Osteoblast (primary cell): ENCODE measurements at regions not wholly inside any gene's neighbourhood (a gene's known extent, or its start where the extent isn't known, plus 50 kb on each side); places are given as distances from the start of the nearest gene placed in this dataset.

ENCODE experiments used
- DNase-seq: peaks from one replicate; pipeline ENCODE4 v3.0.0; 2011; ENCODE audit warnings: low spot score, mixed read lengths; ENCODE audit not compliant: insufficient read length; ENCODE audit errors: missing footprints
- H2AFZ ChIP-seq: 2 replicates; pipeline ENCODE4 v1.6.0; 2011; ENCODE audit warnings: mild to moderate bottlenecking, low read length
- H3K27ac ChIP-seq: 2 replicates; pipeline ENCODE4 v1.5.1; 2011; ENCODE audit warnings: mild to moderate bottlenecking, low read depth, low read length, moderate library complexity
- H3K27me3 ChIP-seq: 2 replicates; pipeline ENCODE4 v1.6.0; 2012; ENCODE audit warnings: mild to moderate bottlenecking, control low read depth, inconsistent platforms, low read length, moderate library complexity; ENCODE audit not compliant: insufficient read depth
- H3K36me3 ChIP-seq: 2 replicates; pipeline ENCODE4 v1.5.1; 2011; ENCODE audit warnings: mild to moderate bottlenecking, low read length, control low read depth, moderate library complexity; ENCODE audit not compliant: insufficient read depth
- H3K4me1 ChIP-seq: 2 replicates; pipeline ENCODE4 v1.5.1; 2011; ENCODE audit warnings: mild to moderate bottlenecking, low read length, control low read depth, moderate library complexity; ENCODE audit not compliant: insufficient read depth
- H3K4me2 ChIP-seq: 2 replicates; pipeline ENCODE4 v1.6.0; 2011; ENCODE audit warnings: mild to moderate bottlenecking, low read length; ENCODE audit not compliant: insufficient read depth
- H3K4me3 ChIP-seq: fragments of 200-600 bp; sonication (generic); 3 replicates; pipeline ENCODE4 v1.5.1; 2012; ENCODE audit warnings: mild to moderate bottlenecking, low read length, inconsistent platforms; ENCODE audit not compliant: insufficient read depth
- H3K79me2 ChIP-seq: 2 replicates; pipeline ENCODE4 v1.6.0; 2012; ENCODE audit warnings: mild to moderate bottlenecking, low read length, control low read depth, inconsistent platforms; ENCODE audit not compliant: insufficient read depth
- H3K9me3 ChIP-seq: 2 replicates; pipeline ENCODE4 v1.5.1; 2011; ENCODE audit warnings: low read depth, low read length, control low read depth
- H4K20me1 ChIP-seq: 2 replicates; pipeline ENCODE4 v1.6.0; 2012; ENCODE audit warnings: mild to moderate bottlenecking, low read length, control low read depth; ENCODE audit not compliant: insufficient read depth
- TF ChIP-seq, protein P1 (sequence below): IDR thresholded peaks from 2 replicates; pipeline ENCODE4 v1.5.1; 2011; ENCODE audit warnings: mild to moderate bottlenecking, low read depth, low read length, moderate library complexity; ENCODE audit errors: extremely low read depth

- H4K20me1 ChIP-seq: no peaks in the 10 kb centered on the region
- H3K36me3 ChIP-seq: no peaks in the 10 kb centered on the region
- H3K27ac ChIP-seq: no peak overlapping the region
- H3K4me1 ChIP-seq: no peaks in the 10 kb centered on the region
- H3K79me2 ChIP-seq: no peaks in the 10 kb centered on the region
- H3K27me3 ChIP-seq: no peaks in the 10 kb centered on the region
- TF ChIP-seq, protein P1, sequence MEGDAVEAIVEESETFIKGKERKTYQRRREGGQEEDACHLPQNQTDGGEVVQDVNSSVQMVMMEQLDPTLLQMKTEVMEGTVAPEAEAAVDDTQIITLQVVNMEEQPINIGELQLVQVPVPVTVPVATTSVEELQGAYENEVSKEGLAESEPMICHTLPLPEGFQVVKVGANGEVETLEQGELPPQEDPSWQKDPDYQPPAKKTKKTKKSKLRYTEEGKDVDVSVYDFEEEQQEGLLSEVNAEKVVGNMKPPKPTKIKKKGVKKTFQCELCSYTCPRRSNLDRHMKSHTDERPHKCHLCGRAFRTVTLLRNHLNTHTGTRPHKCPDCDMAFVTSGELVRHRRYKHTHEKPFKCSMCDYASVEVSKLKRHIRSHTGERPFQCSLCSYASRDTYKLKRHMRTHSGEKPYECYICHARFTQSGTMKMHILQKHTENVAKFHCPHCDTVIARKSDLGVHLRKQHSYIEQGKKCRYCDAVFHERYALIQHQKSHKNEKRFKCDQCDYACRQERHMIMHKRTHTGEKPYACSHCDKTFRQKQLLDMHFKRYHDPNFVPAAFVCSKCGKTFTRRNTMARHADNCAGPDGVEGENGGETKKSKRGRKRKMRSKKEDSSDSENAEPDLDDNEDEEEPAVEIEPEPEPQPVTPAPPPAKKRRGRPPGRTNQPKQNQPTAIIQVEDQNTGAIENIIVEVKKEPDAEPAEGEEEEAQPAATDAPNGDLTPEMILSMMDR: no peak
- H3K9me3 ChIP-seq: no peaks in the 10 kb centered on the region
- no peak overlapping the region for H3K4me3 ChIP-seq
- no peak overlapping the region for H3K4me2 ChIP-seq
- DNase-seq: no peak
- no peak overlapping the region for H2AFZ ChIP-seq
Observed at GRCh38 chr1:60402816-60403215, 329.2 kb upstream of the C1orf87 start.

- H3K79me2 ChIP-seq: no peaks in the 10 kb centered on the region
- TF ChIP-seq, protein P1: no peak
- no peak overlapping the region for H2AFZ ChIP-seq
Observed at GRCh38 chr1:60402216-60402615, 328.6 kb upstream of the C1orf87 start.

DNA sequence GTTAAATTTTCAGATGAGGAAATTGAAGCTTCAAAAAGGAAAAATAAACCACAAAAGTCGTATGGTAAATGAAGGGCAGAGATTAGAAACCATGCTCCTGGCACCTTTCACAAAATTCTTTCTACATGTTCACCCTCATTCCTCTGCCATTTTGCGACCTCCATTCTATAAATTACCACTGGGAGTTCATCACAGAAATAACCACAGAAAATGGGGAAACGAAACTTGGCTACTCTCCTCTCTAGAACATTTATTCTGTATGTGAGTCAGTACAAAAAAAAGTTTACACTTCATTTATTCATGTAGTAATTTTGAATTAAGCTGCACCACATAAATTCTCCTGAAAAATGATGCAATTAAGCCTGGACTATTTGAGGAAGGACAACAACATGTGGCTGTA is 320.9 kb upstream of the C1orf87 start:
- no peaks in the 10 kb centered on the region for H4K20me1 ChIP-seq
- no peaks in the 10 kb centered on the region for H3K4me1 ChIP-seq
- DNase-seq: no peak
- no peak overlapping the region for H3K27ac ChIP-seq
- H3K79me2 ChIP-seq: no peaks in the 10 kb centered on the region
- H3K4me2 ChIP-seq: no peak overlapping the region
- H3K36me3 ChIP-seq: no peaks in the 10 kb centered on the region
- H3K27me3 ChIP-seq: no peaks in the 10 kb centered on the region
- H3K9me3 ChIP-seq: no peaks in the 10 kb centered on the region
- TF ChIP-seq, protein P1: no peak
- H3K4me3 ChIP-seq: no peak overlapping the region
- no peak overlapping the region for H2AFZ ChIP-seq

More at GRCh38 chr1:60402216-60402615, 328.6 kb upstream of the C1orf87 start:
- H4K20me1 ChIP-seq: no peaks in the 10 kb centered on the region
- H3K4me2 ChIP-seq: no peak overlapping the region
- H3K36me3 ChIP-seq: no peaks in the 10 kb centered on the region
- DNase-seq: no peak
- H3K27ac ChIP-seq: no peak overlapping the region
- H3K4me3 ChIP-seq: no peak overlapping the region
- H3K9me3 ChIP-seq: no peaks in the 10 kb centered on the region
- no peaks in the 10 kb centered on the region for H3K27me3 ChIP-seq
- H3K4me1 ChIP-seq: no peaks in the 10 kb centered on the region

DNA sequence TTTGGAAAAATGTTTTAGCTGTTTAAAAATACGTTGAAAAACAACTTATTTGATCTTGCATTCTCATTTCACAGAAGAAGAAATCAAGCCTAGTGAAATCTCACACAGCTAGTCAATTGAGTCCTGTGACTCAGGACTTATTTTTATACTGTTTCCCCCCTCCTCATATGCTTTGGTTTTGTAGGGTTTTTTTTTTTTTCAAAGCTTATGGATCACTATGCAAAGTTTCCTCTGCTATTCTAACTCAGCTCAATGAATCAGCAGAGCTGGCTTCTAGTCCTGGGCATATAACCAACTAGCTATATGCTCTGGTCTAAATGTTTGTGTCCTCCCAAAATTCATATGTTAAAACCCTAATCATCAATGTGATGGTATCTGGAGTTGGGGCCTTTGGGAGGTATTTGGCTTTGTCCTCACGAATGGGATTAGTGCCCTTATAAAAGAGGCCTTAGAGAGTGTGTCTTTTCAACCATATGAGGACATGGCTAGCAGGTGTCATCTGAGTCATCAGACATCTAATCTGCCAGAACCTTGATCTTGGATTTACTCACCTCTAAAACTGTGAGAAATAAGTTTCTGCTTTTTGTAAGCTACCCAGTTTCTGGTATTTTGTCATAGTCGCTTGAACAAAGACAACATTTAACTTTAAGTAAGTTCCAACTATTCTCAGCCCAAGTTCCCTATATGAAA is 317.2 kb upstream of the C1orf87 start:
- Histone ChIP-seq H4K20me1 (no peaks in the 10 kb centered on the region), H3K4me1 (no peaks in the 10 kb centered on the region), H3K27me3 (no peaks in the 10 kb centered on the region), H3K27ac (no peak overlapping the region), H3K79me2 (no peaks in the 10 kb centered on the region), H3K4me3 (no peak overlapping the region), H3K9me3 (no peaks in the 10 kb centered on the region), H3K4me2 (no peak overlapping the region), H2AFZ (no peak overlapping the region), H3K36me3 (no peaks in the 10 kb centered on the region)
- no peak for DNase-seq
- TF ChIP-seq, protein P1: no peak
